ENCODE measurements at regions not wholly inside any gene's neighbourhood (a gene's known extent, or its start where the extent isn't known, plus 50 kb on each side); places are given as distances from the start of the nearest gene placed in this dataset.

DNA sequence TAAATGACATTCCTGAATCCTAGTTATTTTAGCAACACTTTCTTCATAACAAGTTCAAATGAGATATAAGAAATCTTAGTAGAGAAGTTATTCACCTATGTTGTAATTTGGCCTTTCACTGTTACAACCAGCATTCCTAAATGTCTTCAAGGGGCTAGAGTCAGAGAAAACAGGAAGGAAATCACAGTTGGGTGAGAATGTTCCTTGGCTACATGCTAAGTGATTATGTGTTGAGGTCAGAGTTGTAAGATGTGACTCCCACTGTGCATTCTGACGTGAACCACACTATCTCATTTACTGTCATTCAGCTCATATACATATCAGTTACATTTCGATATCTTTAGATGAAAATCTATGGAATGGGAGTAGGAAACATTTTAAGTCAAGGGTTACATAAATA is 51.0 kb upstream of the MLIP start:
- DNase-seq = no peak
